H9 (cell line): ENCODE measurements at regions not wholly inside any gene's neighbourhood (a gene's known extent, or its start where the extent isn't known, plus 50 kb on each side); places are given as distances from the start of the nearest gene placed in this dataset.

ENCODE experiments used
- DNase-seq: peaks from one replicate; pipeline ENCODE4 v3.0.0-alpha.2; 2017
- H2AFZ ChIP-seq: one replicate; pipeline ENCODE4 v1.6.1; 2013; ENCODE audit warnings: mild to moderate bottlenecking, low read length, control low read depth, moderate library complexity
- H2AK5ac ChIP-seq: 2 replicates; pipeline ENCODE4 v1.6.1; 2013; ENCODE audit warnings: low read length, control low read depth, mixed read lengths; ENCODE audit not compliant: insufficient read length
- H2BK120ac ChIP-seq: one replicate; pipeline ENCODE4 v1.6.1; 2013; ENCODE audit warnings: low read depth, mild to moderate bottlenecking, low read length, control low read depth, inconsistent platforms; ENCODE audit not compliant: poor library complexity, severe bottlenecking
- H2BK12ac ChIP-seq: 2 replicates; pipeline ENCODE4 v1.6.1; 2013; ENCODE audit warnings: low read length, control low read depth, mixed read lengths, low read depth; ENCODE audit not compliant: insufficient read length
- H2BK15ac ChIP-seq: 2 replicates; pipeline ENCODE4 v1.6.1; 2013; ENCODE audit warnings: low read depth, low read length, control low read depth
- H2BK20ac ChIP-seq: one replicate; pipeline ENCODE4 v1.6.1; 2013; ENCODE audit warnings: low read depth, mild to moderate bottlenecking, low read length, control low read depth, inconsistent platforms; ENCODE audit not compliant: poor library complexity, severe bottlenecking
- H2BK5ac ChIP-seq: 2 replicates; pipeline ENCODE4 v1.6.1; 2013; ENCODE audit warnings: low read length, control low read depth, mixed read lengths; ENCODE audit not compliant: insufficient read length
- H3K14ac ChIP-seq: 2 replicates; pipeline ENCODE4 v1.6.1; 2013; ENCODE audit warnings: low read length, control low read depth; ENCODE audit not compliant: insufficient read depth
- H3K18ac ChIP-seq: 2 replicates; pipeline ENCODE4 v1.6.1; 2013; ENCODE audit warnings: low read depth, mild to moderate bottlenecking, mixed read lengths, low read length, control low read depth; ENCODE audit not compliant: insufficient read length
- H3K23ac ChIP-seq: 2 replicates; pipeline ENCODE4 v1.6.1; 2013; ENCODE audit warnings: low read length, control low read depth, mixed read lengths, low read depth; ENCODE audit not compliant: insufficient read length
- H3K23me2 ChIP-seq: 2 replicates; pipeline ENCODE4 v1.6.1; 2013; ENCODE audit warnings: low read depth, mild to moderate bottlenecking, mixed read lengths, low read length, control low read depth; ENCODE audit not compliant: insufficient read length, poor library complexity, severe bottlenecking
- H3K27ac ChIP-seq: 2 replicates; pipeline ENCODE4 v1.5.1; 2013; ENCODE audit warnings: low read length, control low read depth, mixed read lengths, low read depth; ENCODE audit not compliant: insufficient read length
- H3K27me3 ChIP-seq: 2 replicates; pipeline ENCODE4 v1.6.1; 2013; ENCODE audit warnings: low read length, control low read depth, inconsistent platforms; ENCODE audit not compliant: insufficient read depth
- H3K4ac ChIP-seq: 2 replicates; pipeline ENCODE4 v1.6.1; 2013; ENCODE audit warnings: low read depth, mild to moderate bottlenecking, control low read depth, inconsistent platforms, low read length, moderate library complexity
- H3K4me1 ChIP-seq: 2 replicates; pipeline ENCODE4 v1.6.1; 2013; ENCODE audit warnings: low read length, control low read depth, inconsistent platforms; ENCODE audit not compliant: insufficient read depth
- H3K4me2 ChIP-seq: 2 replicates; pipeline ENCODE4 v1.6.1; 2013; ENCODE audit warnings: low read length, control low read depth, mixed read lengths; ENCODE audit not compliant: insufficient read length, insufficient read depth
- H3K56ac ChIP-seq: 2 replicates; pipeline ENCODE4 v1.6.1; 2013; ENCODE audit warnings: low read depth, mild to moderate bottlenecking, mixed read lengths, low read length, control low read depth; ENCODE audit not compliant: insufficient read length
- H3K79me1 ChIP-seq: 2 replicates; pipeline ENCODE4 v1.6.1; 2013; ENCODE audit warnings: low read depth, mild to moderate bottlenecking, moderate library complexity, low read length, control low read depth, inconsistent platforms; ENCODE audit not compliant: insufficient read depth, poor library complexity, severe bottlenecking
- H3K79me2 ChIP-seq: 2 replicates; pipeline ENCODE4 v1.6.1; 2013; ENCODE audit warnings: low read length, control low read depth, inconsistent platforms; ENCODE audit not compliant: insufficient read depth
- H3K9ac ChIP-seq: 2 replicates; pipeline ENCODE4 v1.6.1; 2013; ENCODE audit warnings: low read length, control low read depth, mixed read lengths; ENCODE audit not compliant: insufficient read length; ENCODE audit errors: extremely low read depth
- H3K9me3 ChIP-seq: one replicate; pipeline ENCODE4 v1.6.1; 2013; ENCODE audit warnings: low read depth, low read length, inconsistent platforms; ENCODE audit not compliant: control insufficient read depth
- H3T11ph ChIP-seq: one replicate; pipeline ENCODE4 v1.6.1; 2013; ENCODE audit warnings: mild to moderate bottlenecking, low read length, control low read depth, inconsistent platforms
- H4K20me1 ChIP-seq: one replicate; pipeline ENCODE4 v1.6.1; 2013; ENCODE audit not compliant: control insufficient read depth, insufficient read length, insufficient read depth
- H4K5ac ChIP-seq: 2 replicates; pipeline ENCODE4 v1.6.1; 2013; ENCODE audit warnings: low read depth, mild to moderate bottlenecking, mixed read lengths, low read length, control low read depth; ENCODE audit not compliant: insufficient read length
- H4K8ac ChIP-seq: replicated peaks from 2 replicates; pipeline ENCODE4 v1.6.1; 2013; ENCODE audit warnings: low read length, control low read depth, mixed read lengths, low read depth; ENCODE audit not compliant: insufficient read length
- H4K91ac ChIP-seq: 2 replicates; pipeline ENCODE4 v1.6.1; 2013; ENCODE audit warnings: low read depth, mild to moderate bottlenecking, moderate library complexity, mixed read lengths, low read length, control low read depth; ENCODE audit not compliant: insufficient read length
- H3K27ac Mint-ChIP-seq, 3 experiments: 2 replicates in 2 of 3; 3 replicates in 1 of 3; pipeline ENCODE4 v1.8.0; 2020 to 2021; ENCODE audit warnings: mixed read lengths in 3 of 3, mild to moderate bottlenecking in 1 of 3, moderate library complexity in 1 of 3
- H3K27me3 Mint-ChIP-seq: 2 replicates; pipeline ENCODE4 v1.8.0; 2021; ENCODE audit warnings: low read depth, mild to moderate bottlenecking, moderate library complexity, mixed read lengths
- H3K36me3 Mint-ChIP-seq, 3 experiments: 2 replicates in 2 of 3; 3 replicates in 1 of 3; pipeline ENCODE4 v1.8.0; 2020 to 2021; ENCODE audit warnings: low read depth in 3 of 3, mixed read lengths in 3 of 3; ENCODE audit not compliant: insufficient read depth in 1 of 3
- H3K4me1 Mint-ChIP-seq, 2 experiments: 2 replicates each; pipeline ENCODE4 v1.8.0; 2020; ENCODE audit warnings: mixed read lengths in 2 of 2
- H3K4me3 Mint-ChIP-seq, 2 experiments: 2 replicates in 1 of 2; 3 replicates in 1 of 2; pipeline ENCODE4 v1.8.0; 2020 to 2021; ENCODE audit warnings: mild to moderate bottlenecking in 2 of 2, mixed read lengths in 2 of 2, moderate library complexity in 1 of 2
- H3K9me3 Mint-ChIP-seq, 2 experiments: 2 replicates in 1 of 2; 3 replicates in 1 of 2; pipeline ENCODE4 v1.8.0; 2020; ENCODE audit warnings: mild to moderate bottlenecking in 2 of 2, mixed read lengths in 2 of 2, moderate library complexity in 1 of 2
- CTCF ChIP-seq: fragments of 200-600 bp; sonication (generic); conservative IDR thresholded peaks from 3 replicates; pipeline ENCODE4 v1.8.0; 2021; ENCODE audit warnings: antibody characterized with exemption, mild to moderate bottlenecking

- no peaks in the 10 kb centered on the region for H3K27me3 Mint-ChIP-seq
- peaks cover 12 to 19% of the 10 kb centered on the region in 2 experiments; a peak in 4 of 5 replicates for H3K9me3 Mint-ChIP-seq
- no peak overlapping the region for H2BK12ac ChIP-seq
- H3K36me3 Mint-ChIP-seq, result peaks cover 13 to 30% (median 25%) of the 10 kb centered on the region in 3 experiments
- H4K5ac ChIP-seq, result no peak overlapping the region
- H2AK5ac ChIP-seq, result no peak overlapping the region
- no peak overlapping the region; a peak in 1 of 7 replicates for H3K27ac Mint-ChIP-seq
- H3K4ac ChIP-seq, result no peak overlapping the region
- H2BK120ac ChIP-seq, result no peak overlapping the region
- no peak overlapping the region for H4K8ac ChIP-seq
- no peak for TF ChIP-seq CTCF
- no peak overlapping the region for H3K4me3 Mint-ChIP-seq
- no peaks in the 10 kb centered on the region for H3K79me1 ChIP-seq
- H3K14ac ChIP-seq, result no peak overlapping the region
- H3K23me2 ChIP-seq, result no peaks in the 10 kb centered on the region
- no peak overlapping the region for H2BK5ac ChIP-seq
- peaks cover 19 to 24% of the 10 kb centered on the region in 2 experiments for H3K4me1 Mint-ChIP-seq
- H2BK20ac ChIP-seq, result no peak overlapping the region
- no peaks in the 10 kb centered on the region for H3K9me3 ChIP-seq
- H2BK15ac ChIP-seq, result no peak overlapping the region
- H3K27me3 ChIP-seq, result no peaks in the 10 kb centered on the region
- H3K27ac ChIP-seq, result no peak overlapping the region
- no peak overlapping the region for H2AFZ ChIP-seq
- H3K18ac ChIP-seq, result no peak overlapping the region
- no peak overlapping the region for H3K56ac ChIP-seq
- H3K79me2 ChIP-seq, result no peaks in the 10 kb centered on the region
- no peak overlapping the region for H3K9ac ChIP-seq
- peaks cover 4% of the 10 kb centered on the region for H3K4me1 ChIP-seq
- H3T11ph ChIP-seq, result no peak overlapping the region
- no peak overlapping the region for H3K4me2 ChIP-seq
- no peak for DNase-seq
- no peaks in the 10 kb centered on the region for H4K20me1 ChIP-seq
- H4K91ac ChIP-seq, result no peak overlapping the region
- no peak overlapping the region for H3K23ac ChIP-seq
Observed at GRCh38 chr18:34511435-34511834, 198.7 kb upstream of the DTNA start.
